Activated CD4-positive, CD25-positive, alpha-beta regulatory T cell treated with anti-CD3 and anti-CD28 coated beads, Interleukin-2, amount 50 U/mL, for 24 hours (primary cell): ENCODE measurements at regions not wholly inside any gene's neighbourhood (a gene's known extent, or its start where the extent isn't known, plus 50 kb on each side); places are given as distances from the start of the nearest gene placed in this dataset.

Experiments
- ATAC-seq, 2 donors: fragments of 150-1000 bp; cut with Tn5 transposase; one replicate each; pipeline ENCODE4 v1.10.0; 2021; ENCODE audit warnings: mild to moderate bottlenecking in 1 of 2, moderate library complexity in 1 of 2

- no peak for ATAC-seq
These were observed 942.9 kb upstream of the EPHA7 start for GRCh38 chr6:94362061-94362864.

- no peak for ATAC-seq
These were observed 942.1 kb upstream of the EPHA7 start for GRCh38 chr6:94361304-94362060.

GRCh38 chr6:94357381-94357980 lies 938.1 kb upstream of the EPHA7 start:
- ATAC-seq: no peak

- ATAC-seq: no peak
These were observed 931.5 kb upstream of the EPHA7 start for GRCh38 chr6:94350833-94351232.

GRCh38 chr6:94349227-94349626 lies 929.9 kb upstream of the EPHA7 start:
- no peak for ATAC-seq

- no peak for ATAC-seq
These were observed 925.5 kb upstream of the EPHA7 start for GRCh38 chr6:94344866-94345265.

GRCh38 chr6:94341173-94341572 lies 921.8 kb upstream of the EPHA7 start:
- no peak for ATAC-seq

GRCh38 chr6:94323853-94324252 lies 904.5 kb upstream of the EPHA7 start:
- ATAC-seq: no peak

GRCh38 chr6:94300424-94301144 lies 881.2 kb upstream of the EPHA7 start:
- ATAC-seq: no peak

- ATAC-seq: no peak
These were observed 869.8 kb upstream of the EPHA7 start for GRCh38 chr6:94289131-94289530.

- no peak for ATAC-seq
These were observed 858.8 kb upstream of the EPHA7 start for GRCh38 chr6:94278146-94278545.

GRCh38 chr6:94272327-94272726 lies 853.0 kb upstream of the EPHA7 start:
- no peak for ATAC-seq

GRCh38 chr6:94270091-94270948 lies 851.0 kb upstream of the EPHA7 start:
- no peak for ATAC-seq

GRCh38 chr6:94269256-94269655 lies 849.9 kb upstream of the EPHA7 start:
- ATAC-seq: no peak

- ATAC-seq: no peak
These were observed 841.4 kb upstream of the EPHA7 start for GRCh38 chr6:94260765-94261164.

- no peak for ATAC-seq
These were observed 835.3 kb upstream of the EPHA7 start for GRCh38 chr6:94254689-94255088.

GRCh38 chr6:94251878-94252277 lies 832.5 kb upstream of the EPHA7 start:
- ATAC-seq: no peak

GRCh38 chr6:94245395-94245794 lies 826.0 kb upstream of the EPHA7 start:
- ATAC-seq: no peak

GRCh38 chr6:94238868-94239267 lies 819.5 kb upstream of the EPHA7 start:
- ATAC-seq: no peak

- ATAC-seq: no peak
These were observed 808.4 kb upstream of the EPHA7 start for GRCh38 chr6:94227741-94228140.

- ATAC-seq: no peak
These were observed 798.5 kb upstream of the EPHA7 start for GRCh38 chr6:94217836-94218235.

- ATAC-seq: no peak
These were observed 796.2 kb upstream of the EPHA7 start for GRCh38 chr6:94215552-94215951.
